HL-60 (cell line): ENCODE measurements at regions not wholly inside any gene's neighbourhood (a gene's known extent, or its start where the extent isn't known, plus 50 kb on each side); places are given as distances from the start of the nearest gene placed in this dataset.

Experiments used
- DNase-seq, 2 experiments: peaks; one replicate each; pipeline ENCODE4 v3.0.0-alpha.2; 2010 to 2020; ENCODE audit warnings: low read depth in 1 of 2, low spot score in 1 of 2
- H3K27ac ChIP-seq: fragments of 250-450 bp; sonication (Bioruptor Pico); replicated peaks from 2 replicates; pipeline ENCODE4 v1.5.1; 2020; ENCODE audit warnings: mild to moderate bottlenecking, moderate library complexity
- H3K27me3 ChIP-seq: fragments of 250-450 bp; sonication (Bioruptor Pico); 2 replicates; pipeline ENCODE4 v1.5.1; 2021; ENCODE audit warnings: mild to moderate bottlenecking, moderate library complexity; ENCODE audit not compliant: insufficient read depth, poor library complexity, severe bottlenecking
- H3K4me3 ChIP-seq: replicated peaks from 2 replicates; pipeline ENCODE4 v1.5.1; 2011; ENCODE audit warnings: mild to moderate bottlenecking, control low read depth, low read length; ENCODE audit not compliant: insufficient read depth
- CTCF ChIP-seq: IDR thresholded peaks from one replicate; pipeline ENCODE4 v1.5.1; 2011; ENCODE audit warnings: low read length, control low read depth, inconsistent platforms; ENCODE audit not compliant: insufficient read depth
- GABPA ChIP-seq: IDR thresholded peaks from 2 replicates; pipeline ENCODE4 v1.6.1; 2012; ENCODE audit warnings: low read depth
- POLR2AphosphoS5 ChIP-seq: IDR thresholded peaks from 2 replicates; pipeline ENCODE4 v1.6.1; 2012; ENCODE audit warnings: low read depth
- REST ChIP-seq: IDR thresholded peaks from 2 replicates; pipeline ENCODE4 v1.6.1; 2012; ENCODE audit warnings: low read depth; ENCODE audit not compliant: insufficient replicate concordance
- SPI1 ChIP-seq: IDR thresholded peaks from 2 replicates; pipeline ENCODE4 v1.6.1; 2012; ENCODE audit warnings: low read depth, mild to moderate bottlenecking, borderline replicate concordance

- TF ChIP-seq GABPA (no peak), POLR2AphosphoS5 (no peak), CTCF (no peak), SPI1 (no peak)
- no peak overlapping the region for H3K4me3 ChIP-seq
- no peaks in the 10 kb centered on the region for H3K27me3 ChIP-seq
- DNase-seq: no peak
- H3K27ac ChIP-seq: no peak overlapping the region
Measured at GRCh38 chr2:81706856-81707255, 1402.3 kb upstream of the LRRTM1 start.

GRCh38 chr2:81703831-81704230 is 1399.3 kb upstream of the LRRTM1 start:
- Histone ChIP-seq H3K4me3 (no peak overlapping the region), H3K27ac (no peak overlapping the region), H3K27me3 (no peaks in the 10 kb centered on the region)
- TF ChIP-seq GABPA (no peak), POLR2AphosphoS5 (no peak), SPI1 (no peak), REST (no peak), CTCF (no peak)
- DNase-seq: no peak

GRCh38 chr2:81692566-81692965 is 1388.0 kb upstream of the LRRTM1 start:
- TF ChIP-seq SPI1 (no peak), GABPA (no peak), CTCF (no peak), POLR2AphosphoS5 (no peak), REST (no peak)
- Histone ChIP-seq H3K4me3 (no peak overlapping the region), H3K27me3 (no peaks in the 10 kb centered on the region), H3K27ac (no peak overlapping the region)
- DNase-seq: no peak

GRCh38 chr2:81675641-81676040 is 1371.1 kb upstream of the LRRTM1 start:
- H3K4me3 ChIP-seq: no peak overlapping the region
- DNase-seq: no peak
- no peaks in the 10 kb centered on the region for H3K27me3 ChIP-seq
- TF ChIP-seq REST: no peak
- TF ChIP-seq GABPA: no peak
- TF ChIP-seq POLR2AphosphoS5: no peak
- no peak overlapping the region for H3K27ac ChIP-seq
